CD14-positive monocyte (primary cell): ENCODE measurements at regions not wholly inside any gene's neighbourhood (a gene's known extent, or its start where the extent isn't known, plus 50 kb on each side); places are given as distances from the start of the nearest gene placed in this dataset.

Source experiments
- DNase-seq, 3 donors: peaks; one replicate each; pipeline ENCODE4 v3.0.0-alpha.2; 2011 to 2022
- H2AFZ ChIP-seq: 2 replicates; pipeline ENCODE4 v1.6.0; 2012; ENCODE audit warnings: mild to moderate bottlenecking, low read depth, low read length, inconsistent platforms; ENCODE audit not compliant: insufficient read depth, poor library complexity, severe bottlenecking
- H3K27ac ChIP-seq, 2 donors: 1 replicate in 1 of 2; 2 replicates in 1 of 2; pipeline ENCODE4 v1.5.1; 2012 to 2013; ENCODE audit warnings: low read length in 2 of 2, control low read depth in 1 of 2, inconsistent platforms in 1 of 2, low read depth in 1 of 2, mild to moderate bottlenecking in 1 of 2
- H3K27me3 ChIP-seq, 2 donors: one replicate each; pipeline versions ENCODE4 v1.6.0 to v1.6.1; 2011 to 2013; ENCODE audit warnings: low read length in 2 of 2; ENCODE audit not compliant: control insufficient read depth in 2 of 2, insufficient read depth in 2 of 2
- H3K36me3 ChIP-seq, 2 donors: replicated peaks in 1 of 2; 1 replicate in 1 of 2; 2 replicates in 1 of 2; pipeline versions ENCODE4 v1.5.1 to v1.6.1; 2012 to 2013; ENCODE audit warnings: low read length in 2 of 2, control low read depth in 1 of 2, inconsistent platforms in 1 of 2, mild to moderate bottlenecking in 1 of 2; ENCODE audit not compliant: insufficient read depth in 2 of 2, control insufficient read depth in 1 of 2
- H3K4me1 ChIP-seq, 2 donors: 1 replicate in 1 of 2; 2 replicates in 1 of 2; pipeline versions ENCODE4 v1.5.1 to v1.6.1; 2012 to 2013; ENCODE audit warnings: low read length in 2 of 2, control low read depth in 1 of 2, inconsistent platforms in 1 of 2, mild to moderate bottlenecking in 1 of 2, moderate library complexity in 1 of 2; ENCODE audit not compliant: insufficient read depth in 2 of 2, control insufficient read depth in 1 of 2
- H3K4me2 ChIP-seq: replicated peaks from 2 replicates; pipeline ENCODE3; 2012; ENCODE audit warnings: low read length, moderate library complexity, mild to moderate bottlenecking; ENCODE audit not compliant: poor library complexity, severe bottlenecking; ENCODE audit errors: extremely low read depth
- H3K4me3 ChIP-seq, 3 experiments: fragments of 200-600 bp in 1 of 3; sonication (generic) in 1 of 3; replicated peaks in 1 of 3; 1 replicate in 2 of 3; 2 replicates in 1 of 3; pipeline ENCODE4 v1.5.1; 2011 to 2013; ENCODE audit warnings: low read length in 3 of 3, mild to moderate bottlenecking in 3 of 3, control low read depth in 2 of 3, low read depth in 2 of 3, inconsistent platforms in 1 of 3, moderate library complexity in 1 of 3
- H3K79me2 ChIP-seq: 2 replicates; pipeline ENCODE4 v1.6.0; 2012; ENCODE audit warnings: mild to moderate bottlenecking, control low read depth, inconsistent platforms, low read length, moderate library complexity; ENCODE audit not compliant: insufficient read depth
- H3K9ac ChIP-seq: 2 replicates; pipeline ENCODE4 v1.6.0; 2017; ENCODE audit warnings: low read length, mild to moderate bottlenecking; ENCODE audit not compliant: insufficient read depth, poor library complexity, severe bottlenecking
- H3K9me3 ChIP-seq, 2 donors: replicated peaks in 1 of 2; 1 replicate in 1 of 2; 2 replicates in 1 of 2; pipeline versions ENCODE4 v1.5.1 to v1.6.1; 2012 to 2013; ENCODE audit warnings: low read length in 2 of 2, control low read depth in 1 of 2; ENCODE audit not compliant: control insufficient read depth in 1 of 2, insufficient read depth in 1 of 2
- H4K20me1 ChIP-seq: 2 replicates; pipeline ENCODE4 v1.6.0; 2012; ENCODE audit warnings: mild to moderate bottlenecking, low read length, control low read depth, moderate library complexity; ENCODE audit not compliant: insufficient read depth
- H3K27ac Mint-ChIP-seq, 7 donors: one replicate each; pipeline ENCODE4 v1.8.0; 2020; ENCODE audit warnings: mild to moderate bottlenecking in 7 of 7, mixed read lengths in 7 of 7, moderate library complexity in 6 of 7, inconsistent platforms in 2 of 7
- H3K27me3 Mint-ChIP-seq, 3 donors: one replicate each; pipeline ENCODE4 v1.8.0; 2021 to 2022; ENCODE audit warnings: low read depth in 3 of 3, mild to moderate bottlenecking in 3 of 3, mixed read lengths in 3 of 3, moderate library complexity in 3 of 3, inconsistent platforms in 1 of 3
- H3K36me3 Mint-ChIP-seq, 2 donors: one replicate each; pipeline ENCODE4 v1.8.0; 2020; ENCODE audit warnings: mixed read lengths in 2 of 2, inconsistent platforms in 1 of 2, mild to moderate bottlenecking in 1 of 2
- H3K4me1 Mint-ChIP-seq: one replicate; pipeline ENCODE4 v1.8.0; 2020; ENCODE audit warnings: mild to moderate bottlenecking, mixed read lengths
- H3K4me3 Mint-ChIP-seq, 2 donors: one replicate each; pipeline ENCODE4 v1.8.0; 2020; ENCODE audit warnings: mild to moderate bottlenecking in 2 of 2, mixed read lengths in 2 of 2, moderate library complexity in 1 of 2
- H3K9me3 Mint-ChIP-seq, 7 donors: one replicate each; pipeline ENCODE4 v1.8.0; 2020 to 2022; ENCODE audit warnings: mixed read lengths in 7 of 7, mild to moderate bottlenecking in 6 of 7, moderate library complexity in 6 of 7, inconsistent platforms in 2 of 7
- CTCF ChIP-seq: fragments of 200-600 bp; IDR thresholded peaks from one replicate; pipeline ENCODE4 v1.8.0; 2022; ENCODE audit warnings: antibody characterized with exemption, mild to moderate bottlenecking
- WGBS: methylation state at CpG from one replicate; pipeline ENCODE4 v1.1.5; 2013; ENCODE audit warnings: missing lambda C conversion rate; ENCODE audit not compliant: insufficient coverage; 5-methylcytosine and 5-hydroxymethylcytosine counted together
- intact Hi-C, 2 donors: fragments of 100-400 bp; cut with micrococcal nuclease; formaldehyde crosslinking; loops; one replicate each; pipeline versions ENCODE4 v1.15.0 to v1.15.1; 2023

GRCh38 chr22:48069256-48069655 is 1306.8 kb downstream of the TBC1D22A start:
- Mint-ChIP-seq H3K9me3 (peaks cover 0 to 3% (median 0%) of the 10 kb centered on the region in 7 donors), H3K4me3 (no peak overlapping the region), H3K27ac (no peak overlapping the region), H3K4me1 (no peaks in the 10 kb centered on the region), H3K27me3 (peaks cover 0 to 3% (median 3%) of the 10 kb centered on the region in 3 donors), H3K36me3 (no peaks in the 10 kb centered on the region)
- Histone ChIP-seq H3K27ac (no peak overlapping the region), H3K36me3 (no peaks in the 10 kb centered on the region), H3K4me1 (no peaks in the 10 kb centered on the region), H3K9me3 (no peaks in the 10 kb centered on the region), H3K27me3 (no peaks in the 10 kb centered on the region), H2AFZ (no peak overlapping the region), H3K79me2 (no peaks in the 10 kb centered on the region), H4K20me1 (no peaks in the 10 kb centered on the region), H3K4me2 (no peak overlapping the region), H3K4me3 (no peak overlapping the region), H3K9ac (no peak overlapping the region)
- no peak for DNase-seq
- intact Hi-C loops, result no loop called here
- no CpG with 5 or more reads among the region's 2 CpGs for WGBS
- no peak for TF ChIP-seq CTCF

- peaks cover 2% of the 10 kb centered on the region in 3 donors for H3K27me3 Mint-ChIP-seq
- no peak for TF ChIP-seq CTCF
- 88% methylated on average over 11 of the region's 18 CpGs for WGBS
- H4K20me1 ChIP-seq, result no peaks in the 10 kb centered on the region
- DNase-seq, result no peak
- H3K9me3 ChIP-seq, result no peaks in the 10 kb centered on the region
- no peak overlapping the region for H3K27ac Mint-ChIP-seq
- no peaks in the 10 kb centered on the region for H3K79me2 ChIP-seq
- no peak overlapping the region for H3K9ac ChIP-seq
- H3K36me3 ChIP-seq, result no peaks in the 10 kb centered on the region
- no peaks in the 10 kb centered on the region for H3K4me1 ChIP-seq
- no peak overlapping the region for H3K4me3 Mint-ChIP-seq
- H2AFZ ChIP-seq, result no peak overlapping the region
- intact Hi-C loops, result no loop called here
- H3K4me2 ChIP-seq, result no peak overlapping the region
- H3K27me3 ChIP-seq, result no peaks in the 10 kb centered on the region
- no peak overlapping the region for H3K4me3 ChIP-seq
- peaks cover 0 to 3% (median 0%) of the 10 kb centered on the region in 7 donors for H3K9me3 Mint-ChIP-seq
- no peaks in the 10 kb centered on the region for H3K4me1 Mint-ChIP-seq
- no peaks in the 10 kb centered on the region for H3K36me3 Mint-ChIP-seq
- H3K27ac ChIP-seq, result no peak overlapping the region
Observed at GRCh38 chr22:48068323-48068885, 1306.0 kb downstream of the TBC1D22A start.
